ENCODE measurements at regions not wholly inside any gene's neighbourhood (a gene's known extent, or its start where the extent isn't known, plus 50 kb on each side); places are given as distances from the start of the nearest gene placed in this dataset.
"Not testable (repeated sequence)": the region's sequence is repeated elsewhere in the genome, so short reads cannot be mapped to it uniquely, and the experiment has no call there.

DNA sequence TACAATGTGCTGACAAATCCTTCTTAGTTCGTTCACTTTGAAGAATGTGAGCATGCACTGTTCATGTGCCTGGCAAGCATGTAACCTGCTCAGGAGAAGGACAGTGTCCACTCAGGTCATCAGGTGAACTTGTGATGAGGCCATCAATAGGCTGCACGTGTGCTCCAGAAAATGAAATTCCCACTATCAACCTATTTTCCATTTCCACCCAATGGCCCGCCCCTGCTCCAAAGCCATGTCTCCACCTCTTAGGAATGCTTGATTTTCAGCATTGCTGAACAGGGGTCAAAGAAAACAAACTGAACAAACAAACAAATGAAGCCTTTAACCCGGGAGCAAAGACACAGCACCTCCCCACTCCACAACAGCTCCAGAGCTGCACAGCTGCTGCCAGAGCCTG, 563.2 kb downstream of the TUBA3C start:
- DNase-seq, result not testable (repeated sequence)

DNA sequence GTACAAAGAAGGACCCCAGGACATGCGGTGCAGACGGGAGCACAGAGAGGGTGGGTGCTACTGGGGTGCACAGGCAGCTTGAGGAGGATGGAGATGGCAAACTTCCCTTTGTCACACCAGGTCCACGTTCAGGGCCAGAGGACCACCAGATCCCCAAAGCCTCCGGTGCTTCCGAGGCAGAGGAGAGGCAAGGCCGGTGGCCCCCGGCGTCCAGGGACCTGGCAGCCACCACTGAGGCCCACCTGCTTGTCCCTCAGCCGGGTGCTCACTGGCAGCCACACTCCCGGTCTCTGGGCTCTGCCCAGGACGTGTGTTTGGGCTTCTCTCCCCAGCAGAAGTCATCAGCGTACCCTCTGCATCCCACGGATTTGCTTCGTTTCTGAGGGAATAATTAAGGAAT, 571.1 kb downstream of the TUBA3C start:
- DNase-seq, result not testable (repeated sequence)

DNA sequence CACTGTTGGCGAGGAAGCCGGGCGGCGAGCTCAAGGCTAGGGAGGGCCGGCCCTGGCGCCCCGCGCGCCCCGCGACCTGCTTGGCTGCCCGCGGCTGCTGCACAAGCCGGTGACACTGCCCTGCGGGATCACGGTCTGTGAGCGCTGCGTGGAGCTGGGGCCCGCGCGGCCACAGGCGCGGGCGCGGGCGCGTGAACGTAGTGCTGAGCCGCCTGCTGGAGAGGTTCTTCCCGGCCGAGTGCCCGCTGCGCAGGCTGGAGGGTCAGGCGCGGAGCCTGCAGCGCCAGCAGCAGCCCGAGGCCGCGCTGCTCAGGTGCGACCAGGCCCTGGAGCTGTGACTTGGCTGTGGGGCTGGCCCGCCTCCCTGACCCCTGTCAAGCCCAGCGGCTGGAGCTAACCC, 572.3 kb downstream of the TUBA3C start:
- not testable (repeated sequence) for DNase-seq

DNA sequence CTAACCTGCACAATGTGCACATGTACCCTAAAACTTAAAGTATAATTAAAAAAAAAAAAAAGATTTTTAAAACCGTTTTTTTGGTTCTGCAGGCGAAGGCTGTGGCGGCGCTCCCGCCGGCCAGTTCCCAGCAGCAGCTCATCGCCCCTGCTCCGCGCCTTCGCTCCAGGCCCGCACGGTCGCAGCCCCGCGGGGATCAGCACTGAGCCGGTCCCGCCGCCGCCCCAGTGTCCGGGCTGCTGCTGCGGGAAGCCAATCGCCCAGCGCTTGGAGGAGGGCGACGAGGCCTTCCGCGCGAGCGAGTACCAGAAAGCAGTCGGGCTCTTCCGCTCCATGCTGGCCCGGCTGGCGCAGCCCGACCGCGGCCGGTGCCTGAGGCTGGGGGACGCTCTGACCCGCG, 572.8 kb downstream of the TUBA3C start:
- DNase-seq, result not testable (repeated sequence)

- not testable (repeated sequence) for DNase-seq
These were observed 581.3 kb downstream of the TUBA3C start for GRCh38 chr13:18600366-18600765.

DNA sequence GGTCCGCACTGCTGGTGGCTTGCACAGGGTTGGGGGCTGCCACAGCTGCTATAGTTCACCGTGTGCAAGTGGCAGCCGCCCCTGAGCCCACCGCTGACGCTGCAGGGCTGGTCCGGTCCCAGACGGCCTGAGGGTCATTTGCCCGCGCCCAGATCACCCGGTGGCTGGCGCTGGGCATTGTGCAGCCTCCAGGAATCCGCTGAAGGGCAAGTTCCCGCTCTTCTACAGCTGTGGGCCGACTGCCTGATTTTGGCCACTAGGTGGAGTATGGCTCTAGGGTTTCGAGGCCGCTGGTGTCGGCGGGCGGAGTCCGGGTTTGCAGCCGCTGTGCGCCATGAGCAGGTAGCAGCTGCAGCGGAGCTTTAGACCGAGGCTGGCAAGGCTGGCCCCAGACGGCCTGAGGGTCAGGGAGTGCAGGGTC, 581.8 kb downstream of the TUBA3C start:
- DNase-seq, result not testable (repeated sequence)

GRCh38 chr13:18598543-18598942, 583.1 kb downstream of the TUBA3C start:
- not testable (repeated sequence) for DNase-seq

DNA sequence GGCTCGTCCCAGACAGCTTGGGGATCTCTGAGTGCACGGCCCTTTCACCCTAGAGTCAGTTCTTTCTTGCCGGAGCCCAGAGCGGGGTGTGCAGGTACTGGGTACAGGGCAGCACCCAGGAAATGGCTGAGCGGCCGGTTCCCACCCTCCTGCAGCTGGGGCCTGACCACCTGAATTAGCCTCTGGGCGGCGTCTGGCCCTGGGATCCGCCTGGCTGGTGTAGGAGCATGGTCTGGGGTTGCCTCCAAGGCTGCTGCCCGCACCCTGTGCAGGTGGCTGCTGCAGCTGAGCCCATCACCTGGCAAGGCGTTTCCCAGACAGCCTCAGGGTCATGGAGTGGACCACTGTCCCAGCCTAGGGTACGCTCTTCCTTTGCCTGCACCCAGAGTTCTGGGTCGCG, 583.7 kb downstream of the TUBA3C start:
- DNase-seq, result not testable (repeated sequence)

GRCh38 chr13:18577103-18577502, 604.5 kb downstream of the TUBA3C start:
- not testable (repeated sequence) for DNase-seq

GRCh38 chr13:18567890-18568289, 613.7 kb downstream of the TUBA3C start:
- DNase-seq, result not testable (repeated sequence)
